ENCODE measurements at regions not wholly inside any gene's neighbourhood (a gene's known extent, or its start where the extent isn't known, plus 50 kb on each side); places are given as distances from the start of the nearest gene placed in this dataset.

GRCh38 chr5:82599030-82599429 is 320.9 kb upstream of the RPS23 start:
- DNase-seq (ENCODE audit: low read depth) = no peak
- no peak overlapping the region for H3K4me3 ChIP-seq (replicated peaks; ENCODE audit: low read depth, low read length)
- no peak for TF ChIP-seq CTCF (IDR thresholded peaks at IDR 0.05; ENCODE audit: low read length, missing control alignments)

GRCh38 chr5:82597437-82597836 is 319.3 kb upstream of the RPS23 start:
- DNase-seq (ENCODE audit: low read depth) = no peak
- H3K4me3 ChIP-seq (replicated peaks; ENCODE audit: low read depth, low read length) = no peak overlapping the region
- TF ChIP-seq CTCF (IDR thresholded peaks at IDR 0.05; ENCODE audit: low read length, missing control alignments) = peak; percentile 11

GRCh38 chr5:82596451-82596850 is 318.3 kb upstream of the RPS23 start:
- no peak for TF ChIP-seq CTCF (IDR thresholded peaks at IDR 0.05; ENCODE audit: low read length, missing control alignments)
- no peak overlapping the region for H3K4me3 ChIP-seq (replicated peaks; ENCODE audit: low read depth, low read length)
- DNase-seq (ENCODE audit: low read depth) = no peak

- H3K4me3 ChIP-seq (replicated peaks; ENCODE audit: low read depth, low read length) = no peak overlapping the region
- no peak for DNase-seq (ENCODE audit: low read depth)
- no peak for TF ChIP-seq CTCF (IDR thresholded peaks at IDR 0.05; ENCODE audit: low read length, missing control alignments)
Measured at GRCh38 chr5:82595113-82595512, 317.0 kb upstream of the RPS23 start.

DNA sequence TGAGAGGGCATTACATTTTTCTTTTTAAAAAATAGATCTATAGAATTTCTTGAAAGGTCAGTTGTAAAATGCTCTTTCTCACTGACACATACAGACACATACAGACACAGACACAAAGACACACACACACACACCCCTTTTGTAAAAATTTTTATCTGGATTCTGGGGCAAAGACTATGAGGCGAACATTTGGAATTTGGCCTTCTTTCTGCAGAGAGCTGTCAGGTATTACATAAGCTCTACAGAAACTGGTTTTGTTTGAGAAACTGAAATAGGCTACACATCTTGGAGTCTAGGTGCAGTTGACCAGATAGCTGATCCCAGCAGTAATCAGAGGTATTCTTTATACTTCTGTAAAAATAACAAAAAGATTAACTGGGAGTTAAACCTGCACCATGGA is 315.9 kb upstream of the RPS23 start:
- TF ChIP-seq CTCF (IDR thresholded peaks at IDR 0.05; ENCODE audit: low read length, missing control alignments) = no peak
- H3K4me3 ChIP-seq (replicated peaks; ENCODE audit: low read depth, low read length) = no peak overlapping the region
- peak; percentile 48 for DNase-seq (ENCODE audit: low read depth)

- H3K4me3 ChIP-seq (replicated peaks; ENCODE audit: low read depth, low read length) = no peak overlapping the region
- DNase-seq (ENCODE audit: low read depth) = peak; percentile 72
- TF ChIP-seq CTCF (IDR thresholded peaks at IDR 0.05; ENCODE audit: low read length, missing control alignments) = no peak
Measured at GRCh38 chr5:82593481-82593880, 315.3 kb upstream of the RPS23 start.

DNA sequence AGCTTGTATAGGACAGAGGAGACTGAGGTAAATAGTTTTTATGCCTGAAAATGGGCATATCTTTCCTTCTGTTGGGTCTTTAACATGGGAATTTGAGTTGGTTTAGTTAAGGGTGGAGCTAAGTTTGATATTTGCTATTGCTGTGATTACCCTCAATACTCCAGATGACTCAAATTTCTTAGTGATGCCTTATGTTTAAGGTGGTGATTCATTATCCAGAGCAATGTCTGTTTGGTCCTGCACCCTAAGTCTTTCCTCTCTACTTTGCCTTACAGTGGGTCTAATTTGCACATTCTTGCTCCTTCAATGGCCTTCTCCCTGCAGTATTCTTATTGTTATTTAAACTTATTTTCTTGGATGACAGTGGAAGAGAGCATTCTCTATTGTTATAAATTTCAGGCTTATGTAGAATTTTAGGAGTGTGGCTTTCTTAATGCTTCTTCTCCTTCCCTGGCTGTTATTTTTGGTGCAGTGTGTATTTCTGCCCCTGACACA is 312.9 kb upstream of the RPS23 start:
- TF ChIP-seq CTCF (IDR thresholded peaks at IDR 0.05; ENCODE audit: low read length, missing control alignments) = no peak
- DNase-seq (ENCODE audit: low read depth) = no peak
- no peak overlapping the region for H3K4me3 ChIP-seq (replicated peaks; ENCODE audit: low read depth, low read length)
